ENCODE measurements at regions not wholly inside any gene's neighbourhood (a gene's known extent, or its start where the extent isn't known, plus 50 kb on each side); places are given as distances from the start of the nearest gene placed in this dataset.

DNA sequence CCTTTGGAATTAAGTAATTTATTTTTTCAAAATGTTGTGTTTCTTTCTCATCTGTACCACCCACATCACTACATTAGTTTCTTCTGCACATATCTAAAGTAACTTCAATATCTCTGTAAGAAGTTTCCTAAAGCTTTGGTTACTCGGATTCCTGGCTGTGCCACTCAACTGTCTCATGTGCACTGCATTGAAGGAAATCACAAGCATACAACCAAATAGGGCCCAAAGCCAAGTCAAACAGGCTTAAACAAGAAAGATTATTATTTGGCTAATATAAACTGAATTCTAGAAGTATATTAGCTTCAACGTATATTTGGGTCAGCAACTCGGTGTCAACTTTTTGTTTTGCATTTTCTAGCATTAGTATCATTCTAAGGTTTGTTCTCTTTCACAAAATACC lies 1647.6 kb upstream of the SPRY2 start (continued):
- TF ChIP-seq GABPA (IDR thresholded peaks at IDR 0.05 in 1 of 2, conservative IDR thresholded peaks at IDR 0.05 in 1 of 2) (no peak), RXRA (IDR thresholded peaks at IDR 0.05) (no peak), RAD21 (IDR thresholded peaks at IDR 0.05) (no peak)
- TF ChIP-seq, protein P1, sequence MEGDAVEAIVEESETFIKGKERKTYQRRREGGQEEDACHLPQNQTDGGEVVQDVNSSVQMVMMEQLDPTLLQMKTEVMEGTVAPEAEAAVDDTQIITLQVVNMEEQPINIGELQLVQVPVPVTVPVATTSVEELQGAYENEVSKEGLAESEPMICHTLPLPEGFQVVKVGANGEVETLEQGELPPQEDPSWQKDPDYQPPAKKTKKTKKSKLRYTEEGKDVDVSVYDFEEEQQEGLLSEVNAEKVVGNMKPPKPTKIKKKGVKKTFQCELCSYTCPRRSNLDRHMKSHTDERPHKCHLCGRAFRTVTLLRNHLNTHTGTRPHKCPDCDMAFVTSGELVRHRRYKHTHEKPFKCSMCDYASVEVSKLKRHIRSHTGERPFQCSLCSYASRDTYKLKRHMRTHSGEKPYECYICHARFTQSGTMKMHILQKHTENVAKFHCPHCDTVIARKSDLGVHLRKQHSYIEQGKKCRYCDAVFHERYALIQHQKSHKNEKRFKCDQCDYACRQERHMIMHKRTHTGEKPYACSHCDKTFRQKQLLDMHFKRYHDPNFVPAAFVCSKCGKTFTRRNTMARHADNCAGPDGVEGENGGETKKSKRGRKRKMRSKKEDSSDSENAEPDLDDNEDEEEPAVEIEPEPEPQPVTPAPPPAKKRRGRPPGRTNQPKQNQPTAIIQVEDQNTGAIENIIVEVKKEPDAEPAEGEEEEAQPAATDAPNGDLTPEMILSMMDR (IDR thresholded peaks at IDR 0.05; ENCODE audit: low read depth, low read length, missing input control) = no peak

DNA sequence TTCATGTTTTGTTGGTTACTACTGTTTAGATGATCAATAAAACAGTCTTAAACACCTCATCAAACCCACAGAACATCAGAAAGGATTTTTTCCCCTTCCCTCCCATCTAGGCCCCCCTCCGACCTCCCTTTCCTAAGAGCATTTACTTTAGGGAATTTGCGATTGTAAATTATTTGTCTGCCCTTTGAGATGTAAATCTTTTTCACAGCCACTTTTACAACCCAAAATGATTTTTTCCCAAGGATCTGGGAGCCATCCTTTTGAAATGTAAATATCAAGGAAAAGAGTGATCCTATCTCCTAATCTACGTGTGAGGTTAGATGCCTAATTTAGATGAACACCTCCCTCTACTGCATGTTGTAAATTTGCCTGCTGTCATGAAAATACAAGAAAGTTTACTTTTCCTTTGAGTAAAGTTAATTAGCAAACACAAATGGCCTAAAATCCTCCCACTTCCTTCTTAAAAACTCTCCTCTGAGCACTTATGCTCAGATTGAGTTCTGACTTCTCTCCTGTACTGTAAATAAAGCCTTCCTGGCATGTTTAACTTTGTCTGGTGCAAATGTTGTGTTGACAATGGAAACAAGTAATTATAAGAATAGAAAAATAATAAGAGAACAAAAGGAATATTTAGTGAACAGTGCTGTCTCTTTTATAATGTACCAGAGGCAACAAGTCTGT lies 1646.9 kb upstream of the SPRY2 start:
- DNase-seq (ENCODE audit: low spot score) = no peak
- Histone ChIP-seq H3K36me3 (ENCODE audit: control insufficient read depth in 4 of 4, insufficient read depth in 3 of 4, low read depth in 1 of 4, low read length in 3 of 4) (no peaks in the 10 kb centered on the region), H3K4me3 (ENCODE audit: low read depth in 1 of 3, low read length in 3 of 3) (no peak overlapping the region), H3K9me3 (ENCODE audit: control insufficient read depth in 4 of 4, low read length in 3 of 4) (no peaks in the 10 kb centered on the region), H3K27ac (ENCODE audit: low read depth in 1 of 2, low read length in 2 of 2) (no peak overlapping the region), H3K27me3 (ENCODE audit: control insufficient read depth in 4 of 4, insufficient read depth in 4 of 4, low read length in 3 of 4) (no peaks in the 10 kb centered on the region), H3K9ac (ENCODE audit: low read depth in 1 of 2, low read length in 2 of 2) (no peak overlapping the region), H3K4me1 (ENCODE audit: control insufficient read depth in 4 of 4, insufficient read depth in 4 of 4, low read length in 3 of 4) (no peaks in the 10 kb centered on the region)
- TF ChIP-seq EGR1 (IDR thresholded peaks at IDR 0.05; ENCODE audit: low read depth in 2 of 2) (no peak), RAD21 (IDR thresholded peaks at IDR 0.05) (no peak), FOXA2 (IDR thresholded peaks at IDR 0.05) (no peak), RXRA (IDR thresholded peaks at IDR 0.05) (no peak), JUND (IDR thresholded peaks at IDR 0.05) (no peak), GABPA (IDR thresholded peaks at IDR 0.05 in 1 of 2, conservative IDR thresholded peaks at IDR 0.05 in 1 of 2) (no peak), NR2F2 (IDR thresholded peaks at IDR 0.05) (no peak)
- TF ChIP-seq, protein P2, sequence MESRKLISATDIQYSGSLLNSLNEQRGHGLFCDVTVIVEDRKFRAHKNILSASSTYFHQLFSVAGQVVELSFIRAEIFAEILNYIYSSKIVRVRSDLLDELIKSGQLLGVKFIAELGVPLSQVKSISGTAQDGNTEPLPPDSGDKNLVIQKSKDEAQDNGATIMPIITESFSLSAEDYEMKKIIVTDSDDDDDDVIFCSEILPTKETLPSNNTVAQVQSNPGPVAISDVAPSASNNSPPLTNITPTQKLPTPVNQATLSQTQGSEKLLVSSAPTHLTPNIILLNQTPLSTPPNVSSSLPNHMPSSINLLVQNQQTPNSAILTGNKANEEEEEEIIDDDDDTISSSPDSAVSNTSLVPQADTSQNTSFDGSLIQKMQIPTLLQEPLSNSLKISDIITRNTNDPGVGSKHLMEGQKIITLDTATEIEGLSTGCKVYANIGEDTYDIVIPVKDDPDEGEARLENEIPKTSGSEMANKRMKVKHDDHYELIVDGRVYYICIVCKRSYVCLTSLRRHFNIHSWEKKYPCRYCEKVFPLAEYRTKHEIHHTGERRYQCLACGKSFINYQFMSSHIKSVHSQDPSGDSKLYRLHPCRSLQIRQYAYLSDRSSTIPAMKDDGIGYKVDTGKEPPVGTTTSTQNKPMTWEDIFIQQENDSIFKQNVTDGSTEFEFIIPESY (IDR thresholded peaks at IDR 0.05) = no peak
- TF ChIP-seq, protein P3, sequence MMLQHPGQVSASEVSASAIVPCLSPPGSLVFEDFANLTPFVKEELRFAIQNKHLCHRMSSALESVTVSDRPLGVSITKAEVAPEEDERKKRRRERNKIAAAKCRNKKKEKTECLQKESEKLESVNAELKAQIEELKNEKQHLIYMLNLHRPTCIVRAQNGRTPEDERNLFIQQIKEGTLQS (IDR thresholded peaks at IDR 0.05) = no peak
- TF ChIP-seq, protein P4, sequence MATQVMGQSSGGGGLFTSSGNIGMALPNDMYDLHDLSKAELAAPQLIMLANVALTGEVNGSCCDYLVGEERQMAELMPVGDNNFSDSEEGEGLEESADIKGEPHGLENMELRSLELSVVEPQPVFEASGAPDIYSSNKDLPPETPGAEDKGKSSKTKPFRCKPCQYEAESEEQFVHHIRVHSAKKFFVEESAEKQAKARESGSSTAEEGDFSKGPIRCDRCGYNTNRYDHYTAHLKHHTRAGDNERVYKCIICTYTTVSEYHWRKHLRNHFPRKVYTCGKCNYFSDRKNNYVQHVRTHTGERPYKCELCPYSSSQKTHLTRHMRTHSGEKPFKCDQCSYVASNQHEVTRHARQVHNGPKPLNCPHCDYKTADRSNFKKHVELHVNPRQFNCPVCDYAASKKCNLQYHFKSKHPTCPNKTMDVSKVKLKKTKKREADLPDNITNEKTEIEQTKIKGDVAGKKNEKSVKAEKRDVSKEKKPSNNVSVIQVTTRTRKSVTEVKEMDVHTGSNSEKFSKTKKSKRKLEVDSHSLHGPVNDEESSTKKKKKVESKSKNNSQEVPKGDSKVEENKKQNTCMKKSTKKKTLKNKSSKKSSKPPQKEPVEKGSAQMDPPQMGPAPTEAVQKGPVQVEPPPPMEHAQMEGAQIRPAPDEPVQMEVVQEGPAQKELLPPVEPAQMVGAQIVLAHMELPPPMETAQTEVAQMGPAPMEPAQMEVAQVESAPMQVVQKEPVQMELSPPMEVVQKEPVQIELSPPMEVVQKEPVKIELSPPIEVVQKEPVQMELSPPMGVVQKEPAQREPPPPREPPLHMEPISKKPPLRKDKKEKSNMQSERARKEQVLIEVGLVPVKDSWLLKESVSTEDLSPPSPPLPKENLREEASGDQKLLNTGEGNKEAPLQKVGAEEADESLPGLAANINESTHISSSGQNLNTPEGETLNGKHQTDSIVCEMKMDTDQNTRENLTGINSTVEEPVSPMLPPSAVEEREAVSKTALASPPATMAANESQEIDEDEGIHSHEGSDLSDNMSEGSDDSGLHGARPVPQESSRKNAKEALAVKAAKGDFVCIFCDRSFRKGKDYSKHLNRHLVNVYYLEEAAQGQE (IDR thresholded peaks at IDR 0.05) = no peak
- WGBS = 47% methylated on average over 3 of the region's 3 CpGs

DNA sequence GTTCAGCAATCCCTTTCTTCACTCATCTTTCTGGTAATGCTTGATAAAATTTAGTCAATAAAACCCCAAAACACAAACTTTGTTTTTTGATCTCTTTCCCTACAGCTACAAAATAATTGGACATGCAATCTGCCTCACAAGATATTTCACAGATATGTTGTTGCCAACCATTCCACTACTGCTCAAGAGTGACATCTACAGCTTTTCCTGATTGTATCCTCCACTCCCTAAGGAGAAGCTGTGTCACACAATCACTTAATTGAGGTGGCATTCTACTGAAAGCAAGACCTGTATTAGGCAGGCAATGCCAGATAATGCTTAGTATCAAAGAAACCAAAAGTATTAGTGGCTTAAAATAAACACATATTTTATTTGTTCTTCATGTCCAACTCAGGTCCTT lies 1646.2 kb upstream of the SPRY2 start:
- no peak overlapping the region for H3K4me3 ChIP-seq (ENCODE audit: low read depth in 1 of 3, low read length in 3 of 3)
- H3K27ac ChIP-seq (ENCODE audit: low read depth in 1 of 2, low read length in 2 of 2) = no peak overlapping the region
- DNase-seq (ENCODE audit: low spot score) = no peak
- H3K27me3 ChIP-seq (ENCODE audit: control insufficient read depth in 4 of 4, insufficient read depth in 4 of 4, low read length in 3 of 4) = no peaks in the 10 kb centered on the region
- H3K9ac ChIP-seq (ENCODE audit: low read depth in 1 of 2, low read length in 2 of 2) = no peak overlapping the region
- H3K9me3 ChIP-seq (ENCODE audit: control insufficient read depth in 4 of 4, low read length in 3 of 4) = no peaks in the 10 kb centered on the region
- H3K36me3 ChIP-seq (ENCODE audit: control insufficient read depth in 4 of 4, insufficient read depth in 3 of 4, low read depth in 1 of 4, low read length in 3 of 4) = no peaks in the 10 kb centered on the region
- no peaks in the 10 kb centered on the region for H3K4me1 ChIP-seq (ENCODE audit: control insufficient read depth in 4 of 4, insufficient read depth in 4 of 4, low read length in 3 of 4)
- TF ChIP-seq GABPA (IDR thresholded peaks at IDR 0.05 in 1 of 2, conservative IDR thresholded peaks at IDR 0.05 in 1 of 2) = no peak
- TF ChIP-seq RXRA (IDR thresholded peaks at IDR 0.05) = no peak
- no peak for TF ChIP-seq RAD21 (IDR thresholded peaks at IDR 0.05)
- TF ChIP-seq, protein P1 (IDR thresholded peaks at IDR 0.05; ENCODE audit: low read depth, low read length, missing input control) = no peak
- TF ChIP-seq, protein P2 (IDR thresholded peaks at IDR 0.05) = no peak
- TF ChIP-seq HNF4A (conservative IDR thresholded peaks at IDR 0.05) = no peak
- TF ChIP-seq, protein P3 (IDR thresholded peaks at IDR 0.05) = no peak
- no peak for TF ChIP-seq SP1 (IDR thresholded peaks at IDR 0.05)
- TF ChIP-seq TAF1 (conservative IDR thresholded peaks at IDR 0.05) = no peak
- TF ChIP-seq EGR1 (IDR thresholded peaks at IDR 0.05; ENCODE audit: low read depth in 2 of 2) = no peak
- TF ChIP-seq YY1 (IDR thresholded peaks at IDR 0.05) = no peak
